ENCODE measurements at regions not wholly inside any gene's neighbourhood (a gene's known extent, or its start where the extent isn't known, plus 50 kb on each side); places are given as distances from the start of the nearest gene placed in this dataset.

DNA sequence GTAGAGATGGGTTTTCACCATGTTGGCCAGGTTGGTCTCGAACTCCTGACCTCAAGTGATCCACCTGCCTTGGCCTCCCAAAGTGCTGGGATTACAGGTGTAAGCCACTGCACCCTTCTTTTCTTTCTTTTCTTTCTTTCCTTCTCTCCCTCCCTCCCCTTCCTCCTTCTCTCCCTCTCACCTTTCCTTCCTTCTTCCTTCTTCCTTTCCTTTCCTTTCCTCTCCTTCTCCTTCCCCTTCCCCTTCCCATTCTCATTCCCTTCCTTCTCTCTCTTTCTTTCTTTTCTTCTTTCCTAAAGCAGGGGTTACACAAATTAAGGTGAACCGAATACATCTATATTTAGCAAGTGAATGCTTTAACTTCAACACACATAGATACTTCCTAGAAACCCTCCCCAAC, 58.0 kb upstream of the URI1 start:
- TF ChIP-seq, protein P1, sequence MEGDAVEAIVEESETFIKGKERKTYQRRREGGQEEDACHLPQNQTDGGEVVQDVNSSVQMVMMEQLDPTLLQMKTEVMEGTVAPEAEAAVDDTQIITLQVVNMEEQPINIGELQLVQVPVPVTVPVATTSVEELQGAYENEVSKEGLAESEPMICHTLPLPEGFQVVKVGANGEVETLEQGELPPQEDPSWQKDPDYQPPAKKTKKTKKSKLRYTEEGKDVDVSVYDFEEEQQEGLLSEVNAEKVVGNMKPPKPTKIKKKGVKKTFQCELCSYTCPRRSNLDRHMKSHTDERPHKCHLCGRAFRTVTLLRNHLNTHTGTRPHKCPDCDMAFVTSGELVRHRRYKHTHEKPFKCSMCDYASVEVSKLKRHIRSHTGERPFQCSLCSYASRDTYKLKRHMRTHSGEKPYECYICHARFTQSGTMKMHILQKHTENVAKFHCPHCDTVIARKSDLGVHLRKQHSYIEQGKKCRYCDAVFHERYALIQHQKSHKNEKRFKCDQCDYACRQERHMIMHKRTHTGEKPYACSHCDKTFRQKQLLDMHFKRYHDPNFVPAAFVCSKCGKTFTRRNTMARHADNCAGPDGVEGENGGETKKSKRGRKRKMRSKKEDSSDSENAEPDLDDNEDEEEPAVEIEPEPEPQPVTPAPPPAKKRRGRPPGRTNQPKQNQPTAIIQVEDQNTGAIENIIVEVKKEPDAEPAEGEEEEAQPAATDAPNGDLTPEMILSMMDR (IDR thresholded peaks at IDR 0.05), result no peak
- TF ChIP-seq POLR2A (IDR thresholded peaks at IDR 0.05), result no peak
